ENCODE measurements at regions not wholly inside any gene's neighbourhood (a gene's known extent, or its start where the extent isn't known, plus 50 kb on each side); places are given as distances from the start of the nearest gene placed in this dataset.
"Not testable (repeated sequence)": the region's sequence is repeated elsewhere in the genome, so short reads cannot be mapped to it uniquely, and the experiment has no call there.

- DNase-seq (ENCODE audit: low spot score): no peak
These were observed 404.6 kb downstream of the RPS24 start for GRCh38 chr10:78437998-78438906.

GRCh38 chr10:78438907-78439809, 405.5 kb downstream of the RPS24 start:
- no peak for DNase-seq (ENCODE audit: low spot score)

GRCh38 chr10:78441010-78441409, 407.3 kb downstream of the RPS24 start:
- no peak for DNase-seq (ENCODE audit: low spot score)

GRCh38 chr10:78441694-78442093, 408.0 kb downstream of the RPS24 start:
- no peak for DNase-seq (ENCODE audit: low spot score)

GRCh38 chr10:78442836-78443550, 409.3 kb downstream of the RPS24 start:
- no peak for DNase-seq (ENCODE audit: low spot score)

- no peak for DNase-seq (ENCODE audit: low spot score)
These were observed 410.4 kb downstream of the RPS24 start for GRCh38 chr10:78443900-78444571.

- not testable (repeated sequence) for DNase-seq (ENCODE audit: low spot score)
These were observed 411.1 kb downstream of the RPS24 start for GRCh38 chr10:78444741-78445140.

- DNase-seq (ENCODE audit: low spot score): no peak
These were observed 411.6 kb downstream of the RPS24 start for GRCh38 chr10:78445308-78445707.

- no peak for DNase-seq (ENCODE audit: low spot score)
These were observed 414.8 kb downstream of the RPS24 start for GRCh38 chr10:78448470-78448869.

- no peak for DNase-seq (ENCODE audit: low spot score)
These were observed 415.3 kb downstream of the RPS24 start for GRCh38 chr10:78448994-78449418.

GRCh38 chr10:78449554-78449953, 415.9 kb downstream of the RPS24 start:
- DNase-seq (ENCODE audit: low spot score): no peak

- no peak for DNase-seq (ENCODE audit: low spot score)
These were observed 416.6 kb downstream of the RPS24 start for GRCh38 chr10:78450239-78450638.

GRCh38 chr10:78450807-78451485, 417.3 kb downstream of the RPS24 start:
- DNase-seq (ENCODE audit: low spot score): no peak

GRCh38 chr10:78451592-78451991, 417.9 kb downstream of the RPS24 start:
- no peak for DNase-seq (ENCODE audit: low spot score)

- DNase-seq (ENCODE audit: low spot score): no peak
These were observed 420.5 kb downstream of the RPS24 start for GRCh38 chr10:78454123-78454645.

- no peak for DNase-seq (ENCODE audit: low spot score)
These were observed 421.6 kb downstream of the RPS24 start for GRCh38 chr10:78455236-78455635.

GRCh38 chr10:78455811-78456210, 422.1 kb downstream of the RPS24 start:
- no peak for DNase-seq (ENCODE audit: low spot score)

GRCh38 chr10:78456649-78457400, 423.2 kb downstream of the RPS24 start:
- no peak for DNase-seq (ENCODE audit: low spot score)

GRCh38 chr10:78457804-78458482, 424.3 kb downstream of the RPS24 start:
- no peak for DNase-seq (ENCODE audit: low spot score)
